ENCODE measurements at regions not wholly inside any gene's neighbourhood (a gene's known extent, or its start where the extent isn't known, plus 50 kb on each side); places are given as distances from the start of the nearest gene placed in this dataset.

GRCh38 chr5:42881416-42882117, 69.9 kb upstream of the SELENOP start:
- no CpG with 5 or more reads among the region's 5 CpGs for WGBS (ENCODE audit: extremely low coverage, insufficient read length, low lambda C conversion rate)
- Histone ChIP-seq H2AFZ (ENCODE audit: low read length) (no peak overlapping the region), H3K4ac (ENCODE audit: low read depth, low read length) (no peak overlapping the region), H2BK120ac (ENCODE audit: low read depth, low read length, poor library complexity, severe bottlenecking) (no peak overlapping the region), H3K79me2 (ENCODE audit: insufficient read depth, low read length) (no peaks in the 10 kb centered on the region), H4K8ac (replicated peaks; ENCODE audit: insufficient read length, low read depth, low read length) (no peak overlapping the region), H3K23ac (ENCODE audit: insufficient read length, low read depth, low read length) (no peak overlapping the region), H2BK15ac (ENCODE audit: low read depth, low read length) (no peak overlapping the region), H4K20me1 (ENCODE audit: control insufficient read depth, insufficient read depth, insufficient read length) (no peaks in the 10 kb centered on the region), H3K23me2 (ENCODE audit: insufficient read length, low read depth, low read length, poor library complexity, severe bottlenecking) (no peaks in the 10 kb centered on the region), H3K79me1 (ENCODE audit: insufficient read depth, low read depth, low read length, poor library complexity, severe bottlenecking) (no peaks in the 10 kb centered on the region), H3K56ac (ENCODE audit: insufficient read length, low read depth, low read length) (no peak overlapping the region), H4K91ac (ENCODE audit: insufficient read length, low read depth, low read length) (no peak overlapping the region), H2BK12ac (ENCODE audit: insufficient read length, low read depth, low read length) (no peak overlapping the region), H3K4me2 (ENCODE audit: insufficient read depth, insufficient read length, low read length) (no peak overlapping the region), H2BK20ac (ENCODE audit: low read depth, low read length, poor library complexity, severe bottlenecking) (no peak overlapping the region), H3K9me3 (ENCODE audit: control insufficient read depth, low read depth, low read length) (no peaks in the 10 kb centered on the region), H3K18ac (ENCODE audit: insufficient read length, low read depth, low read length) (no peak overlapping the region), H2BK5ac (ENCODE audit: insufficient read length, low read length) (no peak overlapping the region), H3K14ac (ENCODE audit: insufficient read depth, low read length) (no peak overlapping the region), H3T11ph (ENCODE audit: low read length) (no peak overlapping the region), H3K27ac (ENCODE audit: insufficient read length, low read depth, low read length) (no peak overlapping the region), H3K9ac (ENCODE audit: extremely low read depth, insufficient read length, low read length) (no peak overlapping the region), H3K27me3 (ENCODE audit: insufficient read depth, low read length) (no peaks in the 10 kb centered on the region; the same call in 1 of the 2 replicates), H4K5ac (ENCODE audit: insufficient read length, low read depth, low read length) (no peak overlapping the region), H3K4me1 (ENCODE audit: insufficient read depth, low read length) (no peaks in the 10 kb centered on the region), H2AK5ac (ENCODE audit: insufficient read length, low read length) (no peak overlapping the region)
- Mint-ChIP-seq H3K9me3 (no peaks in the 10 kb centered on the region; a peak in 1 of 5 replicates), H3K36me3 (ENCODE audit: insufficient read depth in 1 of 3, low read depth in 3 of 3) (no peaks in the 10 kb centered on the region; a peak in 1 of 7 replicates), H3K4me3 (no peak overlapping the region), H3K27me3 (ENCODE audit: low read depth) (no peaks in the 10 kb centered on the region; the same call in 1 of the 2 replicates), H3K4me1 (no peaks in the 10 kb centered on the region), H3K27ac (no peak overlapping the region)
- TF ChIP-seq CTCF (conservative IDR thresholded peaks at IDR 0.05) = no peak
- no peak for DNase-seq

Measured in H9 (cell line).